WTC11 (cell line): ENCODE measurements at regions not wholly inside any gene's neighbourhood (a gene's known extent, or its start where the extent isn't known, plus 50 kb on each side); places are given as distances from the start of the nearest gene placed in this dataset.

Experiments used
- ATAC-seq: fragments of 200-7000 bp; cut with Tn5 transposase; 2 replicates; pipeline ENCODE4 v1.10.0; 2021; ENCODE audit warnings: mild to moderate bottlenecking, moderate library complexity
- CTCF ChIA-PET: fragments of 300-600 bp; sonication (Branson Sonifier 250); formaldehyde crosslinking; loops from one replicate; lab custom pipeline; 2021; ENCODE audit warnings: antibody characterized with exemption; lab: Charles Lee
- POLR2A ChIA-PET: fragments of 350-600 bp; sonication (Branson Sonifier 250); formaldehyde crosslinking; loops from one replicate; lab custom pipeline; 2021; ENCODE audit warnings: antibody characterized with exemption; lab: Charles Lee
- DNase-seq: peaks from one replicate; pipeline ENCODE4 v3.0.0; 2021; ENCODE audit warnings: low spot score
- H3K27ac Mint-ChIP-seq: 2 replicates; pipeline ENCODE4 v1.8.0; 2021; ENCODE audit warnings: mixed read lengths
- H3K27me3 Mint-ChIP-seq: 2 replicates; pipeline ENCODE4 v1.8.0; 2021; ENCODE audit warnings: low read depth, mild to moderate bottlenecking, moderate library complexity, mixed read lengths
- H3K36me3 Mint-ChIP-seq: 2 replicates; pipeline ENCODE4 v1.8.0; 2021; ENCODE audit warnings: mixed read lengths
- H3K4me1 Mint-ChIP-seq: 2 replicates; pipeline ENCODE4 v1.8.0; 2022; ENCODE audit warnings: mixed read lengths
- H3K4me3 Mint-ChIP-seq: 2 replicates; pipeline ENCODE4 v1.8.0; 2021; ENCODE audit warnings: mild to moderate bottlenecking, moderate library complexity, mixed read lengths
- H3K9me3 Mint-ChIP-seq: 2 replicates; pipeline ENCODE4 v1.8.0; 2021; ENCODE audit warnings: mixed read lengths
- ATF2 ChIP-seq: sonication (generic); formaldehyde crosslinking; IDR thresholded peaks from 2 replicates; pipeline ENCODE4 v1.8.1; 2022; ENCODE audit warnings: low read depth, missing genetic modification reagents, borderline replicate concordance
- CDX4 ChIP-seq: fragments of 250-450 bp; sonication (Bioruptor Pico); IDR thresholded peaks from 2 replicates; pipeline ENCODE4 v1.9.0; 2021; ENCODE audit warnings: moderate library complexity, mild to moderate bottlenecking, inconsistent platforms, borderline replicate concordance
- CTCF ChIP-seq: fragments of 200-600 bp; IDR thresholded peaks from 2 replicates; pipeline ENCODE4 v1.8.0; 2022; ENCODE audit warnings: antibody characterized with exemption
- E2F1 ChIP-seq: sonication (generic); formaldehyde crosslinking; IDR thresholded peaks from 2 replicates; pipeline ENCODE4 v1.8.0; 2022; ENCODE audit warnings: mild to moderate bottlenecking, missing genetic modification reagents
- FOXP4 ChIP-seq: sonication (generic); formaldehyde crosslinking; IDR thresholded peaks from 2 replicates; pipeline ENCODE4 v1.8.0; 2022; ENCODE audit warnings: mild to moderate bottlenecking, missing genetic modification reagents
- GABPB1 ChIP-seq: sonication (generic); formaldehyde crosslinking; IDR thresholded peaks from 2 replicates; pipeline ENCODE4 v1.8.1; 2023; ENCODE audit warnings: mild to moderate bottlenecking, missing genetic modification reagents
- HMGA2 ChIP-seq: fragments of 250-450 bp; sonication (Bioruptor Pico); IDR thresholded peaks from 2 replicates; pipeline ENCODE4 v1.4.0; 2021; ENCODE audit warnings: mild to moderate bottlenecking, moderate library complexity
- MLX ChIP-seq: sonication (generic); formaldehyde crosslinking; IDR thresholded peaks from 2 replicates; pipeline ENCODE4 v1.8.1; 2023; ENCODE audit warnings: mild to moderate bottlenecking, missing genetic modification reagents, moderate library complexity
- MXD4 ChIP-seq: fragments of 250-450 bp; sonication (Bioruptor Pico); IDR thresholded peaks from 2 replicates; pipeline ENCODE4 v1.8.0; 2021; ENCODE audit warnings: mild to moderate bottlenecking, moderate library complexity, borderline replicate concordance
- NFE2L1 ChIP-seq: sonication (generic); formaldehyde crosslinking; IDR thresholded peaks from 2 replicates; pipeline ENCODE4 v1.8.1; 2023; ENCODE audit warnings: missing genetic modification reagents
- OVOL2 ChIP-seq: fragments of 250-450 bp; sonication (Bioruptor Pico); IDR thresholded peaks from 2 replicates; pipeline ENCODE4 v1.9.0; 2021; ENCODE audit warnings: mild to moderate bottlenecking, borderline replicate concordance
- PRRX2 ChIP-seq: fragments of 250-450 bp; sonication (Bioruptor Pico); IDR thresholded peaks from 2 replicates; pipeline ENCODE4 v1.8.0; 2021; ENCODE audit warnings: mild to moderate bottlenecking
- RELA ChIP-seq: sonication (generic); formaldehyde crosslinking; IDR thresholded peaks from 2 replicates; pipeline ENCODE4 v1.8.1; 2022; ENCODE audit warnings: missing genetic modification reagents, mild to moderate bottlenecking, borderline replicate concordance
- TCF7 ChIP-seq: sonication (generic); formaldehyde crosslinking; IDR thresholded peaks from 2 replicates; pipeline ENCODE4 v1.8.0; 2022; ENCODE audit warnings: mild to moderate bottlenecking, low read depth, missing genetic modification reagents, moderate library complexity
- TP53 ChIP-seq: sonication (generic); formaldehyde crosslinking; IDR thresholded peaks from 2 replicates; pipeline ENCODE4 v1.8.1; 2023; ENCODE audit warnings: mild to moderate bottlenecking, missing genetic modification reagents
- USF2 ChIP-seq: sonication (generic); formaldehyde crosslinking; IDR thresholded peaks from 2 replicates; pipeline ENCODE4 v1.8.1; 2023; ENCODE audit warnings: mild to moderate bottlenecking, missing genetic modification reagents, moderate library complexity
- ZNF232 ChIP-seq: sonication (generic); formaldehyde crosslinking; IDR thresholded peaks from 2 replicates; pipeline ENCODE4 v1.8.0; 2022; ENCODE audit warnings: mild to moderate bottlenecking, missing genetic modification reagents
- ZNF671 ChIP-seq: fragments of 250-450 bp; sonication (Bioruptor Pico); IDR thresholded peaks from 2 replicates; pipeline ENCODE4 v1.8.0; 2021; ENCODE audit warnings: mild to moderate bottlenecking

GRCh38 chr14:25103271-25103670 is 53.3 kb upstream of the STXBP6 start (continued):
- TF ChIP-seq MXD4 (CRISPR knock-in tag) (no peak), NFE2L1 (CRISPR knock-in tag) (no peak), GABPB1 (no peak), MLX (no peak), USF2 (no peak), PRRX2 (CRISPR knock-in tag) (no peak), ZNF232 (CRISPR knock-in tag) (no peak), CDX4 (CRISPR knock-in tag) (no peak), E2F1 (CRISPR knock-in tag) (no peak)

GRCh38 chr14:25102788-25103187 is 52.8 kb upstream of the STXBP6 start:
- ATAC-seq (no peak), DNase-seq (no peak)
- H3K4me3 Mint-ChIP-seq = no peak overlapping the region
- POLR2A ChIA-PET = interaction anchor here (0.6 kb wide), 1 partner anchor 508 kb away, joined by 3 read pairs; no protein-coding TSS in a partner anchor
- H3K4me1 Mint-ChIP-seq = no peaks in the 10 kb centered on the region
- H3K27ac Mint-ChIP-seq = no peak overlapping the region
- H3K9me3 Mint-ChIP-seq = peaks cover 7% of the 10 kb centered on the region
- no peaks in the 10 kb centered on the region for H3K36me3 Mint-ChIP-seq
- no peak for TF ChIP-seq NFE2L1 (CRISPR knock-in tag)
- no peak for TF ChIP-seq ZNF671 (CRISPR knock-in tag)
- no peak for TF ChIP-seq CTCF
- no peak for TF ChIP-seq HMGA2
- TF ChIP-seq ATF2 = no peak
- no peak for TF ChIP-seq OVOL2 (CRISPR knock-in tag)
- TF ChIP-seq RELA (CRISPR knock-in tag) = no peak
- no peak for TF ChIP-seq TP53 (CRISPR knock-in tag)
- TF ChIP-seq FOXP4 (CRISPR knock-in tag) = no peak
- TF ChIP-seq MXD4 (CRISPR knock-in tag) = no peak
- TF ChIP-seq TCF7 (CRISPR knock-in tag) = no peak
- H3K27me3 Mint-ChIP-seq = no peaks in the 10 kb centered on the region
- CTCF ChIA-PET = interaction anchor here (1.0 kb wide), 1 partner anchor 30 kb away, joined by 4 read pairs; no protein-coding TSS in a partner anchor
